HEK293 (cell line): ENCODE measurements at regions not wholly inside any gene's neighbourhood (a gene's known extent, or its start where the extent isn't known, plus 50 kb on each side); places are given as distances from the start of the nearest gene placed in this dataset.

Experiments
- CTCF ChIP-seq: fragments of 450-650 bp; formaldehyde crosslinking; IDR thresholded peaks from 2 replicates; pipeline ENCODE4 v1.5.1; 2016; ENCODE audit warnings: missing biosample characterization, missing genetic modification characterization
- PRDM1 ChIP-seq: fragments of 450-650 bp; formaldehyde crosslinking; IDR thresholded peaks from 2 replicates; pipeline ENCODE4; 2016; ENCODE audit warnings: missing biosample characterization, missing genetic modification characterization
- ZNF112 ChIP-seq: fragments of 450-650 bp; formaldehyde crosslinking; IDR thresholded peaks from 2 replicates; pipeline ENCODE4 v1.5.0; 2017; ENCODE audit warnings: missing biosample characterization, missing genetic modification characterization
- ZNF138 ChIP-seq: fragments of 450-650 bp; formaldehyde crosslinking; IDR thresholded peaks from 2 replicates; pipeline ENCODE4 v1.5.1; 2016; ENCODE audit warnings: missing biosample characterization, missing genetic modification characterization, borderline replicate concordance
- ZNF274 ChIP-seq, 2 experiments: fragments of 200-500 bp in 1 of 2; fragments of 450-650 bp in 1 of 2; sonication (Bioruptor generic) in 1 of 2; formaldehyde crosslinking in 1 of 2; IDR thresholded peaks; 2 replicates each; pipeline versions ENCODE4 v1.5.1 to v1.6.1; 2014 to 2016; ENCODE audit warnings: borderline replicate concordance in 1 of 2, inconsistent platforms in 1 of 2, low read length in 1 of 2, missing biosample characterization in 1 of 2, missing genetic modification characterization in 1 of 2
- ZNF302 ChIP-seq: fragments of 450-650 bp; formaldehyde crosslinking; IDR thresholded peaks from 2 replicates; pipeline ENCODE4 v1.5.1; 2016; ENCODE audit warnings: missing biosample characterization, missing genetic modification characterization, low read depth
- ZNF48 ChIP-seq: fragments of 450-650 bp; formaldehyde crosslinking; IDR thresholded peaks from 2 replicates; pipeline ENCODE4 v1.5.1; 2016; ENCODE audit warnings: missing biosample characterization, missing genetic modification characterization
- ZNF514 ChIP-seq: fragments of 450-650 bp; formaldehyde crosslinking; IDR thresholded peaks from 2 replicates; pipeline ENCODE4 v1.5.1; 2016; ENCODE audit warnings: missing biosample characterization, missing genetic modification characterization
- ZNF629 ChIP-seq: fragments of 450-650 bp; formaldehyde crosslinking; IDR thresholded peaks from 2 replicates; pipeline ENCODE4 v1.5.1; 2017; ENCODE audit warnings: missing biosample characterization, missing genetic modification characterization
- ZNF660 ChIP-seq: fragments of 450-650 bp; IDR thresholded peaks from 2 replicates; pipeline ENCODE4 v1.5.1; 2018; ENCODE audit warnings: missing biosample characterization, mild to moderate bottlenecking, missing genetic modification characterization
- TF ChIP-seq, protein P1 (sequence below): fragments of 450-650 bp; formaldehyde crosslinking; IDR thresholded peaks from 2 replicates; pipeline ENCODE4 v1.5.1; 2016; ENCODE audit warnings: missing biosample characterization, missing genetic modification characterization
- TF ChIP-seq, protein P2 (sequence below): IDR thresholded peaks from 2 replicates; pipeline ENCODE4 v1.6.1; 2011; ENCODE audit warnings: mild to moderate bottlenecking, low read depth, low read length, borderline replicate concordance
- TF ChIP-seq, protein P3 (sequence below): fragments of 450-650 bp; formaldehyde crosslinking; IDR thresholded peaks from 2 replicates; pipeline ENCODE4 v1.5.1; 2016; ENCODE audit warnings: missing biosample characterization, missing genetic modification characterization, low read depth
- TF ChIP-seq, protein P4 (sequence below): fragments of 450-650 bp; formaldehyde crosslinking; IDR thresholded peaks from 2 replicates; pipeline ENCODE4 v1.5.1; 2016; ENCODE audit warnings: missing biosample characterization, missing genetic modification characterization

- TF ChIP-seq ZNF302 (no peak), ZNF514 (tag by site-specific recombination) (no peak), ZNF660 (no peak), ZNF48 (tag by site-specific recombination) (no peak), PRDM1 (tag by site-specific recombination) (no peak), CTCF (tag by site-specific recombination) (no peak), ZNF112 (tag by site-specific recombination) (no peak), ZNF274 (IDR thresholded peaks at IDR 0.05; ENCODE audit: low read length) (no peak), ZNF274 (tag by site-specific recombination; IDR thresholded peaks at IDR 0.05; ENCODE audit: borderline replicate concordance) (no peak), ZNF629 (tag by site-specific recombination) (no peak), ZNF138 (tag by site-specific recombination) (no peak)
- TF ChIP-seq, protein P1, sequence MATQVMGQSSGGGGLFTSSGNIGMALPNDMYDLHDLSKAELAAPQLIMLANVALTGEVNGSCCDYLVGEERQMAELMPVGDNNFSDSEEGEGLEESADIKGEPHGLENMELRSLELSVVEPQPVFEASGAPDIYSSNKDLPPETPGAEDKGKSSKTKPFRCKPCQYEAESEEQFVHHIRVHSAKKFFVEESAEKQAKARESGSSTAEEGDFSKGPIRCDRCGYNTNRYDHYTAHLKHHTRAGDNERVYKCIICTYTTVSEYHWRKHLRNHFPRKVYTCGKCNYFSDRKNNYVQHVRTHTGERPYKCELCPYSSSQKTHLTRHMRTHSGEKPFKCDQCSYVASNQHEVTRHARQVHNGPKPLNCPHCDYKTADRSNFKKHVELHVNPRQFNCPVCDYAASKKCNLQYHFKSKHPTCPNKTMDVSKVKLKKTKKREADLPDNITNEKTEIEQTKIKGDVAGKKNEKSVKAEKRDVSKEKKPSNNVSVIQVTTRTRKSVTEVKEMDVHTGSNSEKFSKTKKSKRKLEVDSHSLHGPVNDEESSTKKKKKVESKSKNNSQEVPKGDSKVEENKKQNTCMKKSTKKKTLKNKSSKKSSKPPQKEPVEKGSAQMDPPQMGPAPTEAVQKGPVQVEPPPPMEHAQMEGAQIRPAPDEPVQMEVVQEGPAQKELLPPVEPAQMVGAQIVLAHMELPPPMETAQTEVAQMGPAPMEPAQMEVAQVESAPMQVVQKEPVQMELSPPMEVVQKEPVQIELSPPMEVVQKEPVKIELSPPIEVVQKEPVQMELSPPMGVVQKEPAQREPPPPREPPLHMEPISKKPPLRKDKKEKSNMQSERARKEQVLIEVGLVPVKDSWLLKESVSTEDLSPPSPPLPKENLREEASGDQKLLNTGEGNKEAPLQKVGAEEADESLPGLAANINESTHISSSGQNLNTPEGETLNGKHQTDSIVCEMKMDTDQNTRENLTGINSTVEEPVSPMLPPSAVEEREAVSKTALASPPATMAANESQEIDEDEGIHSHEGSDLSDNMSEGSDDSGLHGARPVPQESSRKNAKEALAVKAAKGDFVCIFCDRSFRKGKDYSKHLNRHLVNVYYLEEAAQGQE (tag by site-specific recombination), result no peak
- TF ChIP-seq, protein P2, sequence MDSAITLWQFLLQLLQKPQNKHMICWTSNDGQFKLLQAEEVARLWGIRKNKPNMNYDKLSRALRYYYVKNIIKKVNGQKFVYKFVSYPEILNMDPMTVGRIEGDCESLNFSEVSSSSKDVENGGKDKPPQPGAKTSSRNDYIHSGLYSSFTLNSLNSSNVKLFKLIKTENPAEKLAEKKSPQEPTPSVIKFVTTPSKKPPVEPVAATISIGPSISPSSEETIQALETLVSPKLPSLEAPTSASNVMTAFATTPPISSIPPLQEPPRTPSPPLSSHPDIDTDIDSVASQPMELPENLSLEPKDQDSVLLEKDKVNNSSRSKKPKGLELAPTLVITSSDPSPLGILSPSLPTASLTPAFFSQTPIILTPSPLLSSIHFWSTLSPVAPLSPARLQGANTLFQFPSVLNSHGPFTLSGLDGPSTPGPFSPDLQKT, result no peak
- TF ChIP-seq, protein P3, sequence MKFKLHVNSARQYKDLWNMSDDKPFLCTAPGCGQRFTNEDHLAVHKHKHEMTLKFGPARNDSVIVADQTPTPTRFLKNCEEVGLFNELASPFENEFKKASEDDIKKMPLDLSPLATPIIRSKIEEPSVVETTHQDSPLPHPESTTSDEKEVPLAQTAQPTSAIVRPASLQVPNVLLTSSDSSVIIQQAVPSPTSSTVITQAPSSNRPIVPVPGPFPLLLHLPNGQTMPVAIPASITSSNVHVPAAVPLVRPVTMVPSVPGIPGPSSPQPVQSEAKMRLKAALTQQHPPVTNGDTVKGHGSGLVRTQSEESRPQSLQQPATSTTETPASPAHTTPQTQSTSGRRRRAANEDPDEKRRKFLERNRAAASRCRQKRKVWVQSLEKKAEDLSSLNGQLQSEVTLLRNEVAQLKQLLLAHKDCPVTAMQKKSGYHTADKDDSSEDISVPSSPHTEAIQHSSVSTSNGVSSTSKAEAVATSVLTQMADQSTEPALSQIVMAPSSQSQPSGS (tag by site-specific recombination), result no peak
- TF ChIP-seq, protein P4, sequence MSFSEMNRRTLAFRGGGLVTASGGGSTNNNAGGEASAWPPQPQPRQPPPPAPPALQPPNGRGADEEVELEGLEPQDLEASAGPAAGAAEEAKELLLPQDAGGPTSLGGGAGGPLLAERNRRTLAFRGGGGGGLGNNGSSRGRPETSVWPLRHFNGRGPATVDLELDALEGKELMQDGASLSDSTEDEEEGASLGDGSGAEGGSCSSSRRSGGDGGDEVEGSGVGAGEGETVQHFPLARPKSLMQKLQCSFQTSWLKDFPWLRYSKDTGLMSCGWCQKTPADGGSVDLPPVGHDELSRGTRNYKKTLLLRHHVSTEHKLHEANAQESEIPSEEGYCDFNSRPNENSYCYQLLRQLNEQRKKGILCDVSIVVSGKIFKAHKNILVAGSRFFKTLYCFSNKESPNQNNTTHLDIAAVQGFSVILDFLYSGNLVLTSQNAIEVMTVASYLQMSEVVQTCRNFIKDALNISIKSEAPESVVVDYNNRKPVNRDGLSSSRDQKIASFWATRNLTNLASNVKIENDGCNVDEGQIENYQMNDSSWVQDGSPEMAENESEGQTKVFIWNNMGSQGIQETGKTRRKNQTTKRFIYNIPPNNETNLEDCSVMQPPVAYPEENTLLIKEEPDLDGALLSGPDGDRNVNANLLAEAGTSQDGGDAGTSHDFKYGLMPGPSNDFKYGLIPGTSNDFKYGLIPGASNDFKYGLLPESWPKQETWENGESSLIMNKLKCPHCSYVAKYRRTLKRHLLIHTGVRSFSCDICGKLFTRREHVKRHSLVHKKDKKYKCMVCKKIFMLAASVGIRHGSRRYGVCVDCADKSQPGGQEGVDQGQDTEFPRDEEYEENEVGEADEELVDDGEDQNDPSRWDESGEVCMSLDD, result no peak
These were observed 298.5 kb downstream of the RPLP1 start for GRCh38 chr15:69751147-69751546.
